Upper lobe of left lung (tissue), 6 donors: ENCODE measurements at regions not wholly inside any gene's neighbourhood (a gene's known extent, or its start where the extent isn't known, plus 50 kb on each side); places are given as distances from the start of the nearest gene placed in this dataset.

Source experiments
- ATAC-seq, 2 donors: fragments of 200-7000 bp; cut with Tn5 transposase; one replicate each; pipeline ENCODE4 v1.9.1; 2022; ENCODE audit warnings: mild to moderate bottlenecking in 2 of 2, moderate library complexity in 2 of 2; ENCODE audit not compliant: low FRiP score in 2 of 2
- DNase-seq, 2 donors: peaks; one replicate each; pipeline ENCODE4 v3.0.0-alpha.2; 2019 to 2020
- H3K27ac ChIP-seq, 4 donors: fragments of 200-600 bp; sonication (generic); one replicate each; pipeline ENCODE4 v1.5.1; 2016 to 2019
- H3K27me3 ChIP-seq, 4 donors: fragments of 200-600 bp; sonication (generic); one replicate each; pipeline ENCODE4 v1.5.1; 2017 to 2019
- H3K36me3 ChIP-seq, 4 donors: fragments of 200-600 bp; sonication (generic); one replicate each; pipeline ENCODE4 v1.5.1; 2016 to 2019
- H3K4me1 ChIP-seq, 4 donors: fragments of 200-600 bp; sonication (generic); one replicate each; pipeline ENCODE4 v1.5.1; 2018 to 2019
- H3K4me3 ChIP-seq, 4 donors: fragments of 200-600 bp; sonication (generic); one replicate each; pipeline ENCODE4 v1.5.1; 2017 to 2019; ENCODE audit warnings: mild to moderate bottlenecking in 2 of 4, moderate library complexity in 1 of 4
- H3K9me3 ChIP-seq, 4 donors: fragments of 200-600 bp; sonication (generic); one replicate each; pipeline ENCODE4 v1.5.1; 2018 to 2019
- EP300 ChIP-seq, 4 donors: sonication (generic); formaldehyde crosslinking; IDR thresholded peaks; one replicate each; pipeline ENCODE4 v1.5.1; 2017; ENCODE audit warnings: antibody characterized with exemption in 4 of 4, control low read depth in 2 of 4
- POLR2A ChIP-seq, 4 donors: fragments of 450-650 bp; IDR thresholded peaks; one replicate each; pipeline ENCODE4 v1.5.1; 2016 to 2017; ENCODE audit warnings: antibody characterized with exemption in 4 of 4, mild to moderate bottlenecking in 2 of 4
- POLR2AphosphoS5 ChIP-seq, 2 donors: sonication (generic); formaldehyde crosslinking; IDR thresholded peaks; one replicate each; pipeline ENCODE4 v1.5.1; 2017; ENCODE audit warnings: antibody characterized with exemption in 2 of 2
- WGBS, 2 donors: methylation state at CpG; one replicate each; pipeline ENCODE4 v1.1.5; 2017 to 2018; 5-methylcytosine and 5-hydroxymethylcytosine counted together
- TF ChIP-seq, protein P1 (sequence below), 6 experiments: fragments of 450-650 bp in 4 of 6; fragments of 200-600 bp in 2 of 6; sonication (generic) in 2 of 6; IDR thresholded peaks; one replicate each; pipeline ENCODE4 v1.5.1; 2016 to 2019; ENCODE audit warnings: antibody characterized with exemption in 6 of 6
- donor health status: DM: no; HTN: no; CAD: no; lungs with moderate emphysema.
- donor health status: DM: no; HTN: yes; CAD: no; lungs with severe emphysema.

DNA sequence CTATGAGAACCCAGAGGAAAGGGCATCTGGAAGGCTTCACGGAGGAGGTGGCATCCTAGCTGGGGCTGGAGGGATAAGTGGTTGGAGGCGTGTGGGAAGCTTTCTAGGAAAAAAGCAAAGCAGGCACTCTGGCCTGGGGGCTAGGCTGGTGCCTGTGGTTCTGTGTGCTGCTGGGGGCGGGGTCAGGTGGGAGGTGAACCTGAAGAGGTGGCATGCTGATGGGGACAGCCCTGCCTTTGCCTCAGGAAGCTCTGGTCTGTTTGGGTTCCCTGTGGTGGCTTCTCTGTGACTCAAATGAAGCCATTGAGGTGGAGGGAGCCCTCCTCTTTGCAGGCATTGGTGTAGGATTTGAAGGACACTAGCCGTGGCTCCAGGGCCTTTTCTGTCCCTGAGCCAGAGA, 221.6 kb upstream of the POU3F1 start:
- WGBS, 2 donors: 75 to 77% methylated on average over 4 of the region's 4 CpGs
- no peak for ATAC-seq
- H3K4me1 ChIP-seq: peaks cover 0 to 9% (median 3%) of the 10 kb centered on the region in 4 donors
- no peak overlapping the region for H3K4me3 ChIP-seq
- no peak overlapping the region for H3K27ac ChIP-seq
- TF ChIP-seq POLR2AphosphoS5 (IDR thresholded peaks at IDR 0.05) (no peak), EP300 (IDR thresholded peaks at IDR 0.05) (no peak), POLR2A (IDR thresholded peaks at IDR 0.05) (no peak)
- TF ChIP-seq, protein P1, sequence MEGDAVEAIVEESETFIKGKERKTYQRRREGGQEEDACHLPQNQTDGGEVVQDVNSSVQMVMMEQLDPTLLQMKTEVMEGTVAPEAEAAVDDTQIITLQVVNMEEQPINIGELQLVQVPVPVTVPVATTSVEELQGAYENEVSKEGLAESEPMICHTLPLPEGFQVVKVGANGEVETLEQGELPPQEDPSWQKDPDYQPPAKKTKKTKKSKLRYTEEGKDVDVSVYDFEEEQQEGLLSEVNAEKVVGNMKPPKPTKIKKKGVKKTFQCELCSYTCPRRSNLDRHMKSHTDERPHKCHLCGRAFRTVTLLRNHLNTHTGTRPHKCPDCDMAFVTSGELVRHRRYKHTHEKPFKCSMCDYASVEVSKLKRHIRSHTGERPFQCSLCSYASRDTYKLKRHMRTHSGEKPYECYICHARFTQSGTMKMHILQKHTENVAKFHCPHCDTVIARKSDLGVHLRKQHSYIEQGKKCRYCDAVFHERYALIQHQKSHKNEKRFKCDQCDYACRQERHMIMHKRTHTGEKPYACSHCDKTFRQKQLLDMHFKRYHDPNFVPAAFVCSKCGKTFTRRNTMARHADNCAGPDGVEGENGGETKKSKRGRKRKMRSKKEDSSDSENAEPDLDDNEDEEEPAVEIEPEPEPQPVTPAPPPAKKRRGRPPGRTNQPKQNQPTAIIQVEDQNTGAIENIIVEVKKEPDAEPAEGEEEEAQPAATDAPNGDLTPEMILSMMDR (IDR thresholded peaks at IDR 0.05): no peak
- no peaks in the 10 kb centered on the region for H3K27me3 ChIP-seq
- no peak for DNase-seq
- H3K9me3 ChIP-seq: no peaks in the 10 kb centered on the region
- H3K36me3 ChIP-seq: no peaks in the 10 kb centered on the region

DNA sequence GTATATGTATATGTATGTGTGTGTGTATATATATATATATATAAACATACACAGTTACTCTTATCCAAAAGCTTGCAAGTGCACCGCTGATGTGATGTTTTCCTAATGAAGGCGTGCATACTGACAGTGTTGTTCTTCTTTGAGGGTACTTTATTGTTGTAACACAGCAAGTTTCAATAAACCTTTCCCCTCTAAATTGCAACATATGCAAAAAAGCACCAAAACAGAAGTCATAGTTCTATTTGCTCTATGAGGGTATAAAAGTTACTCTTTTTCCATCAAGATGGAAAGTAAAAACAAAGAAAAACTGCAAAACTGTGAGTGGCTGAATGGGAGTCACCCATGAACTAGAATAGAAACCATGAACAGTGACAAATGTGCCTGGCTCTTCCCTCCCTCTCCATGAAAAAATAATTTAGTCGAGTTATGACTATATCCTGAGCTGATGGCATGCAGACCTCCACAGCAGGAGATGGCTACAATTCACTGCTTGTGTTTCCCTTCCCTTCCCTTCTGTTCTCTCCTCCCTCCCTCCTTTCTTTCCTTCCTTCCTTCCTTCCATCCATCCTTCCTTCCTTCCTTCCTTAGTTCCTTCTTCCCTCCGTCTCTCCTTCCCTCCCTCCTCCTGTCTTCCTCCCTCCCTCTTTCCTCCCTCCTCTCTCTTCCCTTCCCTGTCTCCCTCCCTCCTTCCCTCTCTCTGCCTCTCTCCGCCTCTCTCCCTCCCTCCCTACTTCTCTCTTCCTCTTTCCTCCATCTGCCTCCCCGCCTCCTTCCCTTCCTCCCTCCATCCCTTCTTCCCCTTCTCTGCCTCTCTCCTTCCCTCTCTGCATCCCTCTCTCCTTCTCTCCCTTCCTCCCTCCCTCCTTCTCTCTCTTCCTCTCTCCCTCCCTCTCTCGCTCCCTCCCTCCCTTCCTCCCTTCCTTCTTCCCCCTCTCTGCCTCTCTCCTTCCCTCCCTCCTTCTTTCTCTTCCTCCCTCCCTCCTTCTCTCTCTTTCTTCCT, 220.7 kb upstream of the POU3F1 start:
- H3K27ac ChIP-seq: no peak overlapping the region
- no peaks in the 10 kb centered on the region for H3K36me3 ChIP-seq
- TF ChIP-seq POLR2AphosphoS5 (IDR thresholded peaks at IDR 0.05): no peak
- TF ChIP-seq EP300 (IDR thresholded peaks at IDR 0.05): no peak
- TF ChIP-seq POLR2A (IDR thresholded peaks at IDR 0.05): no peak
- TF ChIP-seq, protein P1 (IDR thresholded peaks at IDR 0.05): no peak
- H3K4me3 ChIP-seq: no peak overlapping the region
- peaks cover 0 to 9% (median 3%) of the 10 kb centered on the region in 4 donors for H3K4me1 ChIP-seq
- H3K27me3 ChIP-seq: no peaks in the 10 kb centered on the region
- no peaks in the 10 kb centered on the region for H3K9me3 ChIP-seq
- ATAC-seq (no peak), DNase-seq (no peak)
- 69 to 76% methylated on average over 6 to 7 of the region's 7 CpGs for WGBS, 2 donors

DNA sequence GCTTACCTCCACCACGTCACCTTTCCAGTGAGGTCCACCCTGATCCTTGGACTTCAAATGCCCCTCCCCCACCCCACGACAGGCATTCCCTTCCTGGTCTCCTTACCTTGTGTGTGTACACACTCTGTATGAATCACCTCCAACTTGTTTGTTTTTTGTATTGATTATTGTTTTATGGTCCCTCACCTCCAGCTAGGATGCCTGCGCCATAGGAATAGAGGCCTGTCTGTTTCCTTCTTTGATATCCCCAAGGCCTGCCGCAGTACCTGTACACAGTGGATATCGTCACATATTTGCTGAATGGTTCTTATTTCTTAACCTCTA, 219.6 kb upstream of the POU3F1 start:
- Histone ChIP-seq H3K36me3 (no peaks in the 10 kb centered on the region), H3K4me3 (no peak overlapping the region), H3K27ac (no peak overlapping the region), H3K27me3 (no peaks in the 10 kb centered on the region), H3K4me1 (peaks cover 0 to 9% (median 3%) of the 10 kb centered on the region in 4 donors), H3K9me3 (no peaks in the 10 kb centered on the region)
- DNase-seq (no peak), ATAC-seq (no peak)
- TF ChIP-seq EP300 (IDR thresholded peaks at IDR 0.05): no peak
- no peak for TF ChIP-seq POLR2AphosphoS5 (IDR thresholded peaks at IDR 0.05)
- no peak for TF ChIP-seq POLR2A (IDR thresholded peaks at IDR 0.05)
- TF ChIP-seq, protein P1 (IDR thresholded peaks at IDR 0.05): no peak
- 88 to 89% methylated on average over 5 of the region's 5 CpGs for WGBS, 2 donors

DNA sequence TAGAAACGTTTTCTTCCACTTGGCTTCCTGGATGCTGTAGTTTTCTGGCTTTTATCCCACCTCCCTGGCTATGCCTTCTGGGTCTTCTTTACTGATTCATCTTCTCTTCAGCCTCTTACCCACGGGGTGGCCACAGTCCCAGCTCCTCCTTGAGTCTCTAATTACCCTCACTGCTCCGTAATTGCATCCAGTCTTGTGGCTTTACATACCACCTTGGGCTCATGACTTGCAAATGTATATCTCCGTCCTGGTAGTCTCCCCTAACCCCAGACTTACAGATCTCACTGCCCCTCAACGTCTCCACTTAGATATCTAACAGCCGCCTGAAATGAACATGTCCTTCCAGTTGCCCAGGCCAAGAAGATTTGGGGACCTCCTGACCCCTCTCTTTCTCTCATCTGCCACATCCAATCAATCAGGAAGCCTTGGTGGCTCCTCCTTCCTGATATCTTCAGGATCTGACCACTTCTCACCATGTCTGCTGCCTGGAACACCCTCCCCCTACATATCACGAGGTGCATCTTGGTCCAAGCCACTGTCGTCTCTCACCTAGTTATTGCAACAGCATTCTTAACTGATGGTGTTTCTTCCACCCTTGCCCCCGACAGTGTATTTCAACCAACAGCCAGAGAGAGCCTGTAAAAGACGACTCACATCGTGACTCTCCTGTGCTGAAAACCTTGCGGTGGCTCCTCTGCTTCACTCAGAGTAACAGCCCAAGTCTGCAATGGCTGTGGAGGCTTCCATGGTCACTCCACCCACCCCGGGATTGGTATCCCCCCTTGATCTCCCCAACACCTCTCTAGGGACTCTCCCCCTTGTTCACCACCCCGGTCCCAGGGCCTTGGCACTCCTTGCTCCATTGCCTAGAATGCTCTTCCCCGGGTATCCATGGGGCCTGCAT, 219.0 kb upstream of the POU3F1 start:
- TF ChIP-seq POLR2AphosphoS5 (IDR thresholded peaks at IDR 0.05): no peak
- TF ChIP-seq, protein P1 (IDR thresholded peaks at IDR 0.05): no peak
- no peak for TF ChIP-seq EP300 (IDR thresholded peaks at IDR 0.05)
- H3K9me3 ChIP-seq: no peaks in the 10 kb centered on the region
- no peak overlapping the region for H3K4me3 ChIP-seq
- peaks cover 0 to 9% (median 3%) of the 10 kb centered on the region in 4 donors for H3K4me1 ChIP-seq
- WGBS, 2 donors: 71 to 77% methylated on average over 15 of the region's 15 CpGs
- H3K36me3 ChIP-seq: no peaks in the 10 kb centered on the region
- H3K27ac ChIP-seq: no peak overlapping the region
- no peak for DNase-seq
- no peak for ATAC-seq
- H3K27me3 ChIP-seq: no peaks in the 10 kb centered on the region
